HuH-7 (cell line): ENCODE measurements at regions not wholly inside any gene's neighbourhood (a gene's known extent, or its start where the extent isn't known, plus 50 kb on each side); places are given as distances from the start of the nearest gene placed in this dataset.

Source experiments
- DNase-seq: peaks from one replicate; pipeline ENCODE4 v3.0.0; 2011; ENCODE audit warnings: low spot score

DNA sequence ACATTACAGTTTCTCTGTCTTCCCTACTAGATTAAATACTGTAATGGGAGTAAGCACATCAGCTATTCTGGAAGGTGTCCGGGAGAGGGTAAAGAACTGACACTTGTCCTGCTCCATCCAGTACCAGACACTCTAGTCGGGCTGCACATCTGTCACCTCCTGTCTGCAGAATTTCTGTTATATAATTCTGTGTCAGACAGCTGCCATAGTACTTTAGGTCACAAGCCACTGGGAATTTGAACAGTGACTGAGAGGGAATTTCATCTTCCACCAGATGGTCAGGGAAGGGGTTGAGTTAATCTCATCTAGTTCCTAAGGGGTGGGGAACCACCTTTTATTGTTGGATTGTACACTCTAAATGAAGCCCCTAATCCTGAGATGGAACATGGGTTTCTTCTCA lies 58.6 kb upstream of the NUDT7 start:
- no peak for DNase-seq

DNA sequence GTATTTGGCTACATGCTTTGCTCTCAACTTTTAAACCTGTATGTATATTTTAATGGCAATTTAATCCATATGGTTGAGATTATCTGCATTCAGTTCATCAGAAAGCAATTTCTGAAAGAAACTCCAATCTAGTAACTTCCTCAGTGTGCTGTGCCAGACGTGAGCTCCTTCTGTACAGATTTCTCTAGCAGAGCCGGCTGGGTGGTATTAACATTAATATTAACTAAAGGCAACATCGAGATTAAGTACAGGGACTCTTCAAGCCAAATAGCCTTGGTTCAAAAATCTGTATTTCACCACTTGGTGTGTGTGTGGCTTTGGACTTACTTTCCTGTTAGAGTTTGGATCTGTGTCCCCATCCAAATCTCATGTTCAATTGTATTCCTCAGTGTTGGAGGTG lies 55.5 kb upstream of the NUDT7 start:
- no peak for DNase-seq

DNA sequence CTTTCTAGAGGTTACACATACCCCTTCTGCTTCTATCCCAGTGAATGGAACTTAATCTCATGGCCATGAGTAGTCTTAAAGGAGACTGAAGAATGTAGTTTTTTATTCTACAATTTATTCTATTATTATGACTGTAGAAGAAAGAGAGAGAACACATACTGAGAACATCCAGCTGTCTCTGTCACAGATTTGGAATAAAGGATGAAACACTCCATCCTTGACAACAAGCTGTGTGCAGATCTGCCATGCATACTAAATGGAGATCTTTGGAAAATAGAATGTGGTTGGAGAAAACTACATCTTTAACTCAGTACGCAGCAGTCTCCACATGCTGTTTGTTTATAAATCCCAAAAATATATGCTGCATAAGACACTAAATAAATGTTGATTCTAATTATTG lies 54.1 kb upstream of the NUDT7 start:
- no peak for DNase-seq

DNA sequence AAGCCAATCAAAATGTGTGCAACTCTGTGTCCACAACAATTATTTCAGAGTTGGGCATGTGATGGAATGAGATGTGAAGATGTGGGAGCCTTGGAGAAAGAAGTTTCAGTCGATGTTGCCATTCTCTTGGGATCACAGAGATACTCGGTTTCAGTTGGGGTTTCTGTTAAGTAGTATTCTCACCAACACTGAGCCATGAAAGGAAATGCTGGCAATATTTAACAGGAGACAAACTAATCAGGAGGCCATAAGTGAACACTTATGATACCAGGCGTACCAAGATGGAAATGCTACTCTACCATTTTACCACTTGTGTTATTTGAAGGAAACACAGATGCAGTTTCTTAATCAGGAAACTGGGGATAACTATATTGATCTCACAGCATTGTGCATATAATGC lies 53.3 kb upstream of the NUDT7 start:
- no peak for DNase-seq
